ENCODE measurements at regions not wholly inside any gene's neighbourhood (a gene's known extent, or its start where the extent isn't known, plus 50 kb on each side); places are given as distances from the start of the nearest gene placed in this dataset.
"Not testable (repeated sequence)": the region's sequence is repeated elsewhere in the genome, so short reads cannot be mapped to it uniquely, and the experiment has no call there.

GRCh38 chr2:87695596-87696323, 52.1 kb upstream of the PLGLB2 start:
- TF ChIP-seq, protein P1, sequence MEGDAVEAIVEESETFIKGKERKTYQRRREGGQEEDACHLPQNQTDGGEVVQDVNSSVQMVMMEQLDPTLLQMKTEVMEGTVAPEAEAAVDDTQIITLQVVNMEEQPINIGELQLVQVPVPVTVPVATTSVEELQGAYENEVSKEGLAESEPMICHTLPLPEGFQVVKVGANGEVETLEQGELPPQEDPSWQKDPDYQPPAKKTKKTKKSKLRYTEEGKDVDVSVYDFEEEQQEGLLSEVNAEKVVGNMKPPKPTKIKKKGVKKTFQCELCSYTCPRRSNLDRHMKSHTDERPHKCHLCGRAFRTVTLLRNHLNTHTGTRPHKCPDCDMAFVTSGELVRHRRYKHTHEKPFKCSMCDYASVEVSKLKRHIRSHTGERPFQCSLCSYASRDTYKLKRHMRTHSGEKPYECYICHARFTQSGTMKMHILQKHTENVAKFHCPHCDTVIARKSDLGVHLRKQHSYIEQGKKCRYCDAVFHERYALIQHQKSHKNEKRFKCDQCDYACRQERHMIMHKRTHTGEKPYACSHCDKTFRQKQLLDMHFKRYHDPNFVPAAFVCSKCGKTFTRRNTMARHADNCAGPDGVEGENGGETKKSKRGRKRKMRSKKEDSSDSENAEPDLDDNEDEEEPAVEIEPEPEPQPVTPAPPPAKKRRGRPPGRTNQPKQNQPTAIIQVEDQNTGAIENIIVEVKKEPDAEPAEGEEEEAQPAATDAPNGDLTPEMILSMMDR (optimal IDR thresholded peaks at IDR 0.05 in 1 of 3, IDR thresholded peaks at IDR 0.05 in 1 of 3, conservative IDR thresholded peaks at IDR 0.05 in 1 of 3; ENCODE audit: extremely low read depth in 1 of 3, insufficient read depth in 2 of 3, low read length in 3 of 3), result not testable (repeated sequence)
- TF ChIP-seq EZH2 (IDR thresholded peaks at IDR 0.05; ENCODE audit: low read length), result not testable (repeated sequence)
